Left ventricle myocardium superior (tissue), 1 donor: ENCODE measurements at regions not wholly inside any gene's neighbourhood (a gene's known extent, or its start where the extent isn't known, plus 50 kb on each side); places are given as distances from the start of the nearest gene placed in this dataset.
"Not testable (repeated sequence)": the region's sequence is repeated elsewhere in the genome, so short reads cannot be mapped to it uniquely, and the experiment has no call there.

ENCODE experiments used
- ATAC-seq: fragments of 200-7000 bp; cut with Tn5 transposase; one replicate; pipeline ENCODE4 v1.9.1; 2020; ENCODE audit warnings: mild to moderate bottlenecking, moderate library complexity
- DNase-seq: peaks from one replicate; pipeline ENCODE4 v3.0.0-alpha.2; 2020
- intact Hi-C: fragments of 100-400 bp; cut with micrococcal nuclease; formaldehyde crosslinking; loops from one replicate; pipeline ENCODE4 v1.11.0; 2022
- donor health status: DM: no; HTN: yes; CAD: no; lungs with severe emphysema.

DNA sequence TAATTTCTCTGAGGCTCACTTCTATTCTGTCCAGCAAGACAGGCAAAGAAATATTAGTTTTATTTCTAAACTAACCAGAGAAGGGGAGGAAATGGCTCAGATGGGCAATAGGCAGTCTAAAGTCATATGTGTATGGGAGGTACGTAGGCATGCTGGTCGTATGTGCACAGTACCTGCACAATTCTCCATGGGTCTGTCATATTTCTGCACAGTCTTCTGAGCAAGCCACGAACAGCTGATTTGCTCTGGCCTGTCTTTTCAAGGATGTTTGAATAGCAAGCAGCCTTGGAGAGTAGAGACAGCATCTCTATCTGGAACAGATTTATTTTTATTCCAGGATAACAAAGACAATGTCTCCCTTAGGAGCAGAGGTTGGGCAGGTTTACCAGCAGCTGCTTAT lies 92.1 kb downstream of the SLC25A47 start:
- intact Hi-C loops = no loop called here
- DNase-seq (no peak), ATAC-seq (no peak)

DNA sequence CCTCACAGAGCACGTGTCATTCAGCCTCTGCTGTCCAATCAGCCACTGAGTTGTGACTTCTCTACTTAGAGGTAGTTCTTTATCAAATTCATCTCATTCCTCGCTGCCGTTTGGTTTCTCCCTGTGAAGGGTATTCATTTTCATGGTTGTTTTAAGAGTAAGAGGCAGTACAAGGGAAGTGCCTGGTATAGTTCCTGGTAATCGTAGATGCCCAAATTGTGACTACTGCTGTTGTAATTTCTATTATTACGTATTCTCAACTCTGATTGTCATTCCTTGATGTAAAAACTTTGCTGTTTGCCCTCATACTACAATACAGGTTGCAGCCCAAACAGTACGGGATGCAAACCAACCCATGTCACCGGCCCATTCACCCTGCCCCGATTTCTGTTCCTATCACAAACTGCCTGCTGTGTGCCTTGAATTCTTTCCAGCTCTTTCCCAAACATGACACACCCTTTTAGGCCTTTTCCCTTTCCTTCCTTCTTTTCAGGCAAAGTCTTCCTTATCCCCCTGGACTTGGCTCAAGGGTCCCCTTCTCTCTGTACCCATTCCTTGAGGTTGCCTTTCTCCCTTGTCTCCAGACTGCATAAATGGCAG lies 93.0 kb downstream of the SLC25A47 start:
- no peak for ATAC-seq
- intact Hi-C loops = no loop called here
- DNase-seq = no peak

GRCh38 chr14:100416921-100417860 lies 94.1 kb downstream of the SLC25A47 start:
- peak; percentile 89 for ATAC-seq
- intact Hi-C loops = no loop called here
- DNase-seq = no peak

DNA sequence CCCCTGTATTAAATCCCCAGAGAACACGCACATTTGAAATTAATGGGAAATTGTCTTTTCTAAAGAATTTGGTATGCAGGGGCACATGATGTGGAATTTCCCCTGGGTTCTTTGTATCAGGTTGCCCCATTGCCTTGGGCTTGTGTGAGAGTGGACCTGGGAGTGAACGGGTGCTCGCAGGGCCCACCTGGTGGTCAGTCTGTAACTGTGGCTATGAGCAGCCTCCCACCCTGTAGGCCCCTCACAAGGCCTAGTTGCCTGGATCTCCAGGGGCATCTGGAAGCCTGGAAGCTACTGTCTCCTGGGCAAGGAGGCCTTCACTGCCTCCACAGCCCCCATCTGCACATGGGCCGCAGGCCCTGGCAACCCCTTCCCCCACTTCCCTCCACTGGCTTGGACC lies 96.7 kb downstream of the SLC25A47 start:
- DNase-seq (no peak), ATAC-seq (no peak)
- intact Hi-C loops = no loop called here

DNA sequence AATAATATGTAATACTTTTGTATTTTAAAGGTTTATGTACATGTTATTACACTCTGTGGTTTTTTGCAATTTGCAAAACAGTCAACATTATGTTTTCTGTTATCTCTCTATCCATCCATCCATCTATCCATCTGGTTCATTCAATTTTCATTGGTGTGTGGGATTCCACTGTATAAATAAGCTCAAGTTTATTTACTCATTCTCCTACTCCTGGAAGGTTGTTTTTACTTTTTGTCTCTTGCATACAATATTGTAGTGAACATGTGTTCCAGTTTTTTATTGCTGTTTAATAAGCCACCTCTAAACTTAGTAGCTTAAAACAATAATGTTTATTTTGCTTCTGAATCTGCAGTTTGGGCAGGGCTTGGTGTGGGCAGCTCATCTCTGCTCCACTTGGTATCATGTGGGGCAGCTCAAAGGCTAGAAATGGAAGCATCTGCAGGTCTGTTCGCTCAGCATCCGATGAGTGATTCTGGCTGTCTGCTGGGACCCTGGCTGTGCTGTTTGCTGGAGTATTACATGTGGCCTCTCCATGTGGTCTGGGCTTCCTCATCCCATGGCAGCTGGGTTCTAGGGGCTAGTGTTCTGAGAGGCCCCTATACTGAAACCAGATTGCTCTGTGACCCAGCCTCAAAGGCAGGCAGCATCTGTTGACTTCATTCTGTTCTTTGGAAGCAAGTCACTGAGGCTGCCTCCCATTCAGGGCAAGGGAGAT lies 98.8 kb downstream of the SLC25A47 start:
- intact Hi-C loops = no loop called here
- ATAC-seq = no peak
- no peak for DNase-seq

DNA sequence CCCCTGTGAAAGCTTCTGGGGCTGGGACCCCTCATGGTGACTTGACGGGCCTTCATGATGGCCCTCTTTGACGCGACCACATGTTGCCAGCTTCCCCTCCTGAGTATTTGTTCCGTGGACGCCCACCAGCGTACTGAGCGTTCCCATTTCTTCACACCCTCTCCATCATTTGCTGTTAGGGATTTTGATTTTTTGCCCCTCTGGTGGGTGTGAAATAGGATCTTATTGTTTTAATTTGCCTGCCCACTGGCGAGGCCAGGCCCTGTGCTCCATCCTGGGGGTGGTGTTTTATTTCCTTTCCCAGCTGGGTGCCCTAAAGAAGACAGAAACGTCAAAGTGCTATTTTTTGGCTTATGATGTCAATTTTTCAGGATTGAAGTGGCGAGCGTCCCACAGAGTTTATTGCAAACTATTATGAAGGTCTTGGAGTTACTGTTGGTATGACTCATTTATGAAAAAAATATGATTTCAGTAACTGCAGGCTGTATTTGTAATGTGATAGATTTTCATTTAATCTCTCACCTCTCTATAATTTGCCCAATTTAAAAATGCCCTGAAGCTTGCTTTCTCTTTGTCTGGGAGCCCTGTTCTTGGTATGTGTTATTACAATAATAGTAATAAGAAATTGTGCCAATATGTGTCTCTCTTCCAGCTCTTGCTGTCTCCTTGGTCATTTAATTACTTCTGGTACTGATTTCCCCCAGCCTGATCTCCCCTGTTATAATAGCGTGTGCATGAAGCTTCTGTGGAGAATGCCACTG lies 99.6 kb downstream of the SLC25A47 start:
- ATAC-seq = no peak
- intact Hi-C loops = no loop called here

DNA sequence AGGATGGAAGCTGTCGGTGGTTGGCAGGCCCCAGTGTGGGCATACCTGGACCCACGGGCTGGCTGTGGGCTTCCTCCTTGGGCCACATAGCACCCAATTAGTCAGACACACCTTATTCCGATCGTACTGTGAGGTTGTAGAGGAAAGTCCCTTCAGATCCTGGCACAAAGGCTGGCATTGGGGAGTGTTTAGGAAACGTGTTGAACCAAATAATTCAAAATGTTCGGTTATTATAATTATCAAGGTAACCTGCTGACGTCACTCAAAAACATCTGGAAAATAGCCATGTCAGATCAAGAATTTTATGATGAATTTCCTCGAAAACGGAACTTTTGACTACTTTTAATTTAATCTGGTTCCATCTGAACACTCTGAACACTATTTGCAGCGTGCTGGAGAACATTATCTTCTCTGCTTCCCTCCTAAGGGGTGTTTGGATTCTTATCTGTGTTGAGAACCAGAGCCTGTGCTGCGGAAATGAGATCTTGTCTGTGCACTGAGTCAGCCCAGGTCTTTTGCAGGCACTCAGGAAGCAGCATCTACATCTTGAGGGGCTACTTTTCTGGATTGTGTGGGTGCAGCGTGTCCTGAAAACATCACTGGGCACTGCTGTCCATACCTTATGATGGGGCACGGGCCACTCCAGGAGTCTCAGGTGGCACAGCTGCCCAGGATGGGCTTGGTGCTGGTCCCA lies 100.3 kb downstream of the SLC25A47 start:
- intact Hi-C loops = no loop called here
- DNase-seq (no peak), ATAC-seq (no peak)

More for the DNA sequence above, 99.6 kb downstream of the SLC25A47 start:
- DNase-seq = no peak

- DNase-seq (no peak), ATAC-seq (peak; percentile 12)
- intact Hi-C loops = no loop called here
Measured at GRCh38 chr14:100424504-100425428, 101.6 kb downstream of the SLC25A47 start.

DNA sequence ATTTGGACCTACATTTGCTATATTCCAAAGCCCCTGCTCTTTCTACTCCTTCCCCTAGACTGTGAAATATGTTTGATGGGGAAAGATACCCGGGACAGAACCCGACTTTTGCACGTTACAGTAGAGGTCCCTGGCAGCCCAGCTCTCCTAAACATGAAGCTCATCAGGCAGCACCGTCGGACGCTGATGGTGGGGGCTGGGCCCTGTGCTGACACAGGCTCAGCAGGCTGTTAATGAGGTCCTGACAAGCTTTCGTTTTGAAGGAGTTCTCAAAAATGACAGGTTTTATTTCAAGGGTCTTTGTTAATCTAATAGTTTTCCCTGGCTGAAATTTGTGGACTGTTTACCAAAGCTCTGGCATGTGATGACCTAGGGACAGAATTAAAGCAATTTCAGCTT lies 102.3 kb downstream of the SLC25A47 start:
- no peak for DNase-seq
- intact Hi-C loops = no loop called here
- peak; percentile 14 for ATAC-seq

GRCh38 chr14:100426314-100426713 lies 103.2 kb downstream of the SLC25A47 start:
- ATAC-seq (no peak), DNase-seq (no peak)
- intact Hi-C loops = no loop called here

DNA sequence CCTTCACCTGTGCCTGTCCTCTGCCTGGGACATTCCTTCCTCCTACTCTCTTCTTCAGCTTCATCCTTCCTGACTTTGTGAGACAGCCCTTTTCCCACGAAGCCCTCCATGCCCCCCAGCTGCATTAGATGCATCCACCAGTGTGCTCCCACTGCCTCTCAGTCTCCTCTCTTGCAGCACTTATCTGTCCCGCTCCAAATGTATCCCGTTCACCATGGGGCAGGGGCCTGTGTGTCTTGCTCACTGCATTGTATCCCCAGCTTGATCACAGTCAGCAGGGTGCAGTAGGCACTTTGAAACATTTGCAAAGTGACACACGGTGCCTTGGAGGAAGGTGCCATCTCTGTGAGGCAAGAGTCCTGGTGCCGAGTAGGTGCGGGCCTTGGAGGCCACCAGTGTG lies 104.0 kb downstream of the SLC25A47 start:
- intact Hi-C loops = no loop called here
- DNase-seq (no peak), ATAC-seq (no peak)

GRCh38 chr14:100428727-100429126 lies 105.6 kb downstream of the SLC25A47 start:
- DNase-seq = no peak
- no peak for ATAC-seq
- intact Hi-C loops = no loop called here

- no peak for ATAC-seq
- DNase-seq = no peak
- intact Hi-C loops = no loop called here
Measured at GRCh38 chr14:100429537-100429936, 106.4 kb downstream of the SLC25A47 start.

GRCh38 chr14:100430571-100430970 lies 107.4 kb downstream of the SLC25A47 start:
- no peak for DNase-seq
- intact Hi-C loops = no loop called here
- ATAC-seq = no peak

GRCh38 chr14:100431461-100431860 lies 108.3 kb downstream of the SLC25A47 start:
- DNase-seq, ATAC-seq, intact Hi-C loops: not testable (repeated sequence)

DNA sequence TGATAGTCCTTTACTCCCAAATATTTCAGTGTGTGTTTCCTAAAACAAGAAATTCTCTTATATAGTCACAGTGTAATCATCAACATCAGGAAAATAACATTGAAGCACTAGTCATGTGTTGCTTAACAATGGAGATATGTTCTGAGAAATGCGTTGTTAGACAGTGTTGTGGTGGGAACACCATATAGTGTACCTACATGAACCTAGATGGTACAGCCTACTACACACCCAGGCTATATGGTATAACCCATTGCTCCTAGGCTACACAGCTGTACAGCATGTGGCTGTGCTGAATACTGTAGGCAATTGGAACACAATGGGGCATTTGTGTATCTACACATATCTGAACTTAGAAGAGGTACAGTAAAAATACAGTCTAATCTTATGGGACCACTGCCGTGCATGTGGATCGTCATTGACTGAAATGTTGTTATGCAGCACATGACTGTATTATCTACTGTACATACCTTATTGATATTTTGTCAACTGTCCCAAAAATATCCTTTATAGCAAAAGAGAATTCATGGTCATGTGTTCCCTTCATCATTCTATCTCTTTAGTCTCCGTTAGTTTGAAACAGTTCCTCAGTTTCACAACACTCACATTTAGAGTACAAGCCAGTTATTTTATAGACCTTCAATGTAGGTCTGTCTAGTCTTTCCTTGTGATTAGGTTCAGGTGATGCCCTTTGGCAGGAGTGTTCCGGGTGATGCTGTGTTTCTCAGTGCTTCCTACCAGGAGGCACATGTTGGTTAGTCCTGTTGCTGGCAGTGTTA lies 109.7 kb downstream of the SLC25A47 start:
- ATAC-seq (no peak), DNase-seq (no peak)
- intact Hi-C loops = no loop called here

DNA sequence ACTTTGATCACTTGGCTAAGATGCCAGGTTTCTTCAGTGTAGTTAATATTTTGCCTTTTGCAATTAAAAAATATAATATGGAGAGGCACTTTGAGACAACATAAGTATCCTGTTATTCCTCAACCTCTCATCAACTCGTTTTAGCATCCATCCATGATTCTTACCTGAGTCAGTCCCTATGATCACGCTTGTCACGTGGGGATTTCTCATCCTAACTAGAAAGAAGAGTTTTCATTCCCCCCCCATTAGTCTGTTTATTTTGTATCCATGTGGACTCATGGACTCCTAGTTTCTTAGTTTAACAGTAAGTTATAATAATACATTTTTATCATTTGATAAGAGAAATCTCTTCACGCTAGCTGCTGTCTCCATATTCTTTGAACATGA lies 110.3 kb downstream of the SLC25A47 start:
- DNase-seq (no peak), ATAC-seq (no peak)
- intact Hi-C loops = no loop called here
